HPDE6-E6E7 (cell line): ENCODE measurements at regions not wholly inside any gene's neighbourhood (a gene's known extent, or its start where the extent isn't known, plus 50 kb on each side); places are given as distances from the start of the nearest gene placed in this dataset.
"Not testable (repeated sequence)": the region's sequence is repeated elsewhere in the genome, so short reads cannot be mapped to it uniquely, and the experiment has no call there.

Source experiments
- DNase-seq: peaks from one replicate; pipeline ENCODE4 v3.0.0; 2011; ENCODE audit warnings: missing footprints; ENCODE audit errors: extremely low spot score

DNA sequence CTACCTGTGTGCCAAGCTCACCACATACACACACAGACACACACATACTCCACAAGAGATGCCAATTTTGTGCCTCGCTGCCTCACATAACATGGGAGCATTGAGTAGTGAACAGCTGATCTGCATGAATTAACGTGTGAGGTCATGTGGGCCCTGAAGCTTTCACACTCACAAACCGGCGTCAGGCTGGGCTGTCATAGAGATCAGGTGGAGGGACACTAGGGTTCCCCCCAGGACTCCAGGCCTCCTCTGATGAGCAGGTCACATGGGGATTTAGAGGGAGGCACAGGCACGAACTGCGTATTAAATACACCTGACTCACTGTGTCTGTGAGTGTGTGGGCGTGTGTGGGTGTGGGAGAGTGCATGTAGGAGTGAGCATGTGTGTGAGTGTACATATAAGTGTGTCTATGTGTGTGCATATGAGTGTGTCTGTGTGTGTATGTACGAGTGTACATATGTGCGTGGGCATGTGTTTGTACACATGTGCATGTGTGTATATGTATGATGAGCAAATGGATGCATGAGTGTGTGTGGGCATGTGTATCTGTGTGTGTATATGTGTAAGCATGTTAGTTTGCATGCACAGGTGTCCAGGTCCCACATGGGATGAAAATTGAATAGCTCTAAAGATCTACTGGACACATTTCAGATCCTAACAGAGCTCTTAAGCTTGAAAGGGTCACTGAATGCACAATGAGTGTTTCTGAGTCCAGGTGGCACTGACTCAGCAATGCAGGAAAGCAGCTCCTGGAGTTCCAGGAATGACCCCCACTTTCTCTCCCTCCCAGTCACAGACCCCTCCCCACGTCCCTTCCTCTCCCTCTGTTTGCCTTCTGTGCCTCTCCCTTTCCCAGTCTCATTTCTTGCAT, 336.6 kb downstream of the PREX1 start:
- DNase-seq: no peak

DNA sequence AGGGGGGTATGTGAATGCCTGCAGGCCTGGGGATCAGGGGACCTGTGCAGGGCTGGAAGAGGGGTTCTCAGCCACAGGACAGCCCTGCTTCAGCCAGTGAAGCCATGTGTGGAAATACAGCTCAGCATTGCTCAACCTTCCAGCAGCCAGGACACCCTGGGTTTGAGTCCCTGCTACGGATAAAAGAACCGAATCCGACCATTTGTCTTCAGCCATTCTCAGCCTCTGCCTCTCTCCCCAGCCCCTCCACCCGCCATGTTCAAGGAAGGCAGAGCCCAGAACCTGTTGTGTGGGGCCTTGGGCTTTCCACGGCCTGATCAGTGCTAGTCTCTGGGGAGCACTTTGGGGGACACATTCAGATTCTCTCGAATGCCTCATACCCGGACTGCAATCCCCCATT, 337.5 kb downstream of the PREX1 start:
- DNase-seq: not testable (repeated sequence)

DNA sequence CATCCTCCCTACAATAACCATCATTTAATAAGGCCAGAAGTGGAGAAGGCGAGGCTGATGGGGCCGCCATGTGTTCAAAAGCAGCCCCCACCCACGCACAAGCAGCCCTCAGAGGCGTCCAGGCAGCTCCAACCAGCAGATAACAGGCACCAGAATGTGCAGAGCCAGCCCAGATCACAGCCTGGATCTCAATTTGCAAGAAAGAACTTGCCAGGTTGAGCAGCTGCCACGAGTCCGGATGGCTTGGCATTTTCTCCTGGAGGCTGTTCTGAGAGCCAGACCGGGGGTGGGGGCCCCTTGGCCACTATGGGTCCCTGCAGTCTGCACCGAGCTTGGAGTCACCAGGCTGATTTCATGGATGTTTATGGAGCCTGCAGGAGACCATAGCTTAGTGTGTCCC, 338.1 kb downstream of the PREX1 start:
- no peak for DNase-seq

DNA sequence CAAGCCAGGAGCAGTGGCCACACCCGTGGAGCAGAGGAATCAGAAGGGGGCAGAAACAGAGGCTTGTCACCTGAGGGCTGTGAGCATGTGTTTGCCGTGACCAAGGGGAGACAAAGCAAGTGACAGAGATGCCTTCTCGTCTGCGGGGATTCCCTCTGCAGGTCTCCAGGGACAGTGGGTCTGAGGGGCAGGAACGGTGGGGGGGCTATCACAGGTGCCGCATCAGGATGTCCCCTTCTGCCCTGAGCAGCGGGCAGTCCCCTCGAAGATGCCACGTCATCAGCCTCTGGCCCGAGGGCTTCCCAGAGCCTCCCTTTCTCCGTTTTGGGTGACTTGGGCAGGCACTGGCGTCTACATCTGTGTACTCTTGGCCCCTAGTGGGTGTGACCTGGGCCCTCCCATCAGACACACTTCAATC, 338.7 kb downstream of the PREX1 start:
- DNase-seq: no peak

DNA sequence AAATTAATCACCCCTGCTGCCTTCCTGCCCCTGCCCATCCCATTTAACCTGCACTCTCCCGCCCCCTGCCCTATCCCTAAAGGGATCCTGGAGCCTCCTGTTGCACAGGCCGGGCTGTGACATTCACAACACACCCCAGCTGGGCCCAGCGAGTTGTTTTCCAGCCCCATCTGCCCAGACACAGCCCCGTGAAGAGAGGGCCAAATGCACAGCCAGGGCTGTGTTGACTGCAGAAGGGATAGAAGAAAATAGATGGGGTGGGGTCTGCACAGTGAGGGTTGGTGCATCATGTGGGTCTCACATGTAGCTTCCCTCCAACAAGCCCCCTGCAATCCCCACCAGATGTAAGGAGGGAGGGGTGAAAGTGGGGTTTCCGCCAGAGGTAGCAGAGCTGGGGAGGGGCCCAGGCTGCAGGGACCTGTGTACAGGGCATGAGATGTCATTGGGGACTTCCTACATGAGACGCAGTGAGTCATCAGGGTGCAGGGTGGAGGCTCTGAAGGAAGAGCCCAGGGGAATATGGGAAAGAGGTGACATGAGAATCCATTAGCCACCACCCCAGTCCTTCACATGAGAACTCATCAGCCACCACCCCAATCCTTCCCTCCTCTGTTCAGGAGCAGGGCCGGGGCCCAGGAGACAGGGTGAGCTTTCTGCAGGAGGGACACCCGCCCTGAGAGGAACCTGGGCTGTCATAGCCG, 339.3 kb downstream of the PREX1 start:
- DNase-seq: not testable (repeated sequence)

DNA sequence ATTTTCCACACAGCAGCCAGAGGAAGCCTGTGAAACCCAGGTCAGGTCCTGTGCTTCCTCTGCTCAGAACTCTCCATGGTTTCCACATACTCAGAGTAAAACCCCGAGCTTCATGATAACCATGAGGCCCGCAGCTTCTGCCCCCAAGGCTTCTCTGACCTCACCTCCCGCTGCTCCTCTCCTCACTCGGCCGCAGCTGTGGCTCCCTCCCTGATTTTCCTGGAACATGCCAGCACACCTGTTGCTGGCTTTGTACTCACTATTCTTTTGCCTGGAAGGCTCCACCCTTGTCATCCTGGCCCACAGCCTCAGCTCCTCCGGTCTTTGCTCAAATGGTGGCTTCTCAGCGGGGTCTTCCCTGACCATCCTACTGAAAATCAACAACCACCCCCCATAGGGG, 341.7 kb downstream of the PREX1 start:
- no peak for DNase-seq

DNA sequence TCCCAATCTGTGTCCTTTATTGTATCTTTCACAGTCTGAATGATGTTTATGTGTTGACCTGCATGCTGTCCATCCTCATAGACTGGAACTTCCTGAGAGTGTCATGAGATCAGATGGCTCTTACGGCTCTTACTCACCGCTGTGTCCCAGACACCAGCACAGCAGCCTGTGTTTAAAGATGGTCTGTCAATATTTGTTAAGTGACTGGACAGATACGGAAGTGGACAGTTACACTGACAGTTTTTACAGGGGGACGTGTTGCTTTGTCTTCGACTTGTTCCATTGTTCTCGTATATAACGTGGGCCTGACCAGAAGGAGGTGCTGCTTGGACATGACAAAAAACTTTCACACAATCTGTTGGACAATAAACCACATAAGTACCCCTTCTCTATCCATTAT, 342.6 kb downstream of the PREX1 start:
- not testable (repeated sequence) for DNase-seq

DNA sequence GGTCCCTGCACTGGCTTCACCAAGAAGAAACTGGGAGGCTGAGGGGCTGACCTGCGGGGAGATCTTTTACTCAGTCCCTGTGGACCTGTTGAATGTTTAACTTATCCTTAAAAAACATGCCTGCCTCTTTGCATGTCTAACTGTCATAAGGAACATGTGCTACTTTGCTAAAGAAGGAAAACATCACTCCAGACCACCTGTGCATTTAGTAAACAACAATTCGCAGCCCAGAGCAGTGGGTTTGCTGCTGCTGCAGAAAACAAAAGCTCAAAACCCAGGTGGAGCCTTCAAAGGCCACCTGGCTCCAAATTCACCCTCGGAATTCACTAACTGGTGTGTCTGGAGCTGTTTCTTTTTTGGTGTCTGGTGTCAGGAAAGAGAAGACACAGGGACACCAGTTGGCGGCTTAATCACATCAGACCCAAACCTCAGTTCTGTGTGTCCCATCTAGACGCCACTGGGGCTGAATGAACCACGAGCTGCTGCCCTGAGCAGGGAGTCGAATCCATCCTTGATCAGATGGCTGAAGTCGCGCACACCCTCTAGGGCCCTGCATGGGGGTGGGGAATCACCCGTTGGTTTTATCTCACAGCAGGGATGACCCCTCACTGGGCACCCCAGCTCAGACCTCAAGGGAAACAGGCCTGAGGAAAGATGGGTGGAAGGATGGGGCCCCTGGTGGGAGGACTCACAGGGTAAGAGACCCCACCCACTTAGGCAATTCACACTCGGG, 344.3 kb downstream of the PREX1 start:
- no peak for DNase-seq

DNA sequence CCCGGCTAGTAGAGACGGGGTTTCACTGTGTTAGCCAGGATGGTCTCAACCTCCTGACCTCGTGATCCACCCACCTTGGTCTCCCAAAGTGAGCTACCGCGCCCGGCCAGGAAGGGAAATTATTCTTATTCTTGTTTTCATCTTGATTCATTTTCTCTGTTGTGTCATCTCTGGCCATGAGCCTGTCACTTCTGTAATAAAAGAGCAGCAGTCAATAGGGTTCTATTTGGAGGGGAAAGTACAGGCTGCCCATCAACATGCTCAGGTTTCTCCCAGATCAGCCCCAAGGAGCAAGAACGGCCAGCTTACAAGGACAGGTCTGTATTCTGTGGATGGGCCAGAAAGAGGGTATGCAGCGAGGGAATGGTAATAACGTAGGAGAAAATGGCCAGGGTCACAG, 345.0 kb downstream of the PREX1 start:
- no peak for DNase-seq

DNA sequence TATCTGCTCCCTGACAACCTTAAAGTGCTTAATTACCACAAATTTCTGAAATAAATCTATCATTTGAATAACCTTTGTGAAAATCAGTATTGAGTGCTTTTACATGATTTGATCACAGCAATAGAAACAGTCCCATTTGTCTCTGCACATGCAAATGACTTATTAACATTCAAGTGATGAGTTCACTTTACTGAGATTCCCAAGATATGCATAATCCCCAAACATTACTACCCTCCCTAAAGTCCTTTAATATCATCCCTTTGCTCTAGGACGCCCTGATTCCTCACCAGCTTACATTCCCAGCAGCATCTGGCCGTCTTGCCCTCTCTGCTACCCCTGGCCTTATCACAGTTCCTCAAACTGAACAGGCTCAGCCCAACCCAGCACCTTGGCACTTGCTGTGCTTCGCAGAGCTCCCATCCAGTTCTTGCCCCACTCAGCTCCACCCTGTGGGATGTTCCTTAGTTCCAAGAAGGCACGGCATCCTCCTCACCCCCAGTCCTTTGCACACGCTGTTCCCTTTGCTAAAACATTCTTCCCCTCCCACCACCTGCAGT, 347.5 kb downstream of the PREX1 start:
- DNase-seq: no peak

DNA sequence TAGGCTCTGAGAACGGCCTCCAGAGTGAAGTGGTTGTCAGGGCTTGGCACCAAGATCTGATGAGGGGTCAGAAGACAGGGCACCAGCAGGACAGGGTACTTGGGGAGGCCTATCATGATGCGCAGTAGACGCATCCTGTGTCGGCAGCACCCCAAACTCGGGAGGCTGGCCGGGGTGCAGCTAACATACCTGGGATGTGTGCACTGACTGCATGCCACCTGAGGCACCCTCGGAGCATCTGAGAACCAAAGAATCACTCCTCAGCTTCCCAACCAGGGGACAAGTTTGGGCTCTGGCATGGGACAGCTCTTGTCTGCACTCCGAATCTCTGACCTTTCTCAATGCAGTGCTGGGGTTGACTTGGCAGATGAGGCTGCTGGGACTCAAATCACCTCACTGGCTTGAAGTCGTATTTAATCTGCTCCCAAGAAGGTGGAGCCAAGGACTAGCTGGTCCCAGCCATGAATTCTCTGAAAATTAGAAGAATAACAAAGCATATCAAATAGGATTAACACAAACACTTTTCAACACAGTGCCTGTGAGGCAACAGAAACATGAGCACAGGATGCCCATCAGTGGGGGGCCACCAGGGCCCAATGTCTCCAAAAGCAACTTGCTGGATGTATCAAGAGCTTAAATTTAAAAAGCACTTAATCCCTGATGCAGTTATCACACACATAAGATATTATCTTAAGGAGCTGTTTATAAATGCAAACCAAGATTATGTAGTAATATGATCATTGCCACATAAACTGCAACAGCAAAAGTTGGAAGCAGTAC, 348.8 kb downstream of the PREX1 start:
- no peak for DNase-seq

DNA sequence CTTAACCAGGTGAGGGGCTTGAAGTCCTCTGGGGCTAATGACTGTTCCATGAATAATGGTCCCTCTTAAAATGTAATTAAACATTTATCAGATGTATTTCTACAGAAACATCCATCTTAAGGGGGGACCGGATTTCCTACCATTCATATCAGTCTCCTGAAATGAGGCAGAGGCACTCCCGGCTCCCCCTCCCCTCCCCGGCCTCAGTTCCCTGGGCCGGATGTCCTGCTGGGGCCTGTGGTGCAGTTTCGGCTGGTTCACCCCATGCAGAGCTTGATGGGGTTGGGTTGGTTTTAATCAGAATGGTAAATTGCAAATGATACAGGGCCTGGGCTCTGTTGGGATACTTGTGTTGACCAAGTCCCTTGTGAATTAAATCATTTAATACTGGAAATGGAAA, 349.4 kb downstream of the PREX1 start:
- no peak for DNase-seq

DNA sequence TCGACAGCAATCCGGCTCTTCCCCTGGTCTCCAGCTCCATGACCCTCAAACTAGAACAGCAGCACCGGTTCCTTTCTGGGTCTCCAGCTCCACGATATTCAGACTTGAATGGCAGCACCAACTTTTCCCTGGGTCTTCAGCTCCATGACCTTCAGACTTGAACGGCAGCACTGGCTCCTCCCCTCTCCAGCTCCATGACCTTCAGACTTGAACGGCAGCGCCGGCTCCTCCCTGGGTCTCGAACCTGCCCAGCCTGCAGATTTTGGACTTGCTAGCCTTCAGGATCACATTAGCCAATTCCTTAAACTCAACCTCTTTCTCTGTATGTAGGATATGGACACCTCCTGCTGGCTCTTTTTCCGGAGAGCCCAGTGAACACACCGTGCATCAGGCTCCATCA, 350.9 kb downstream of the PREX1 start:
- no peak for DNase-seq

DNA sequence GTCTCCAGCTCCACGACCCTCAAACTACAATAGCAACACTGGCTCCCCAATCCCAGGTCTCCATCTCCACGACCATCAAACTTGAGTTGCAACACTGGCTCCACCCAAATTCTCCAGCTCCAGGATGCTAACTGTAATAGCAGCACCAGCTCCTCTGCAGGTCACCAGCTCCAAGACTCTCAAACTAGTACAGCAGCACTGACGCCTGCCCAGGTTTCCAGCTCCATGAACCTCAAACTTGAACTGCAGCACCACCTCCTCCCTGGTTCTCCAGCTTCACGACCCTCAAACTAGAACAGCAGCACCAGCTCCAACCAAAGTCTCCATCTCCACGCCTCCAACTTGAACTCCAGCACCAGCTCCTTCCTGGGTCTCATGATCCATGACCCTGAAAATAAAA, 353.8 kb downstream of the PREX1 start:
- DNase-seq: no peak

DNA sequence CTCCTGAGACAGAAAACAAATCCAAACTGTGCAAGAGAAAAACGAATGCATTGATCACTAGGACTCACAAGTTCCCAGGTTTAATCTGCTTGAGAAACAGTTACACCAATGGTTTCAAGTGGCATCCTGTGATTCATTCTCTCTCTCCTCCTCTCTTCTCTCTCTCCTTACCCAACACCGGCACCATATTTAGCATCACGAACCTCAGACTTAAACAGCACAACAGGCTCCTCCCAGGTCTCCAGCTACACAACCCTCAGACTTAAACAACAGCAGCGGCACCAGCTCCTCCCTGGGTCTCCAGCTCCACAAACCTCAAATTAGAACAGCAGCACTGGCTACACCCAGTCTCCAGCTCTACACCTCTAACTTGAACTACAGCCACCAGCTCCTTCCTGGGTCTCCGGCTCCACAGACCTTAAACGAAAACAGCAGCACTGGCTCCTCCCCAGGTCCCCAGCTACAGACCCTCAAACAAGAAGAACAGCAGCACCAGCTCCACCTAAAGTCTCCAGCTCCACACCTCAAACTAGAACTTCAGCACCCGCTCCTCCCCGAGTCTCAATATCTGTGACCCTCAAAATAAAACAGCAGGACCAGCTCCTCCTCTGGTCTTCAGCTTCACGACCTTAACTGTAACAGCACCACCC, 355.9 kb downstream of the PREX1 start:
- no peak for DNase-seq

DNA sequence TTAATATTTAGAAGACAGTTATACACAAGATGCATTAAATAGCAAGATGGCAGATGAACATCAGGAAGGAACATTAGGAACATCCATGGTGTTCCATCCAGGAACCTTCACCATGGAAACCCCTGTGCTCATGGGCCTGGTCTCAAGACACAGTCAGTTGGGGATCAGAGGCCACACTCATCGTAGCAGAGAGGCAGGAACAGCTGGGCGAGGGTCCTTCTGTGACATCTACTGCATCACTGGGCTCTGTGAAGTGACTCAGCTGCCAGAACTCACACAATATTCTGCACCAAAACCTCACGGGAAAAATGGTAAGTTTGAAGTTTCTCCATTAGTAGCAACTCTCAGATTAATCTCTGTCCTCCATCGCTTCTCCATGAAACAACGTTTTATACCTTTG, 356.6 kb downstream of the PREX1 start:
- no peak for DNase-seq

DNA sequence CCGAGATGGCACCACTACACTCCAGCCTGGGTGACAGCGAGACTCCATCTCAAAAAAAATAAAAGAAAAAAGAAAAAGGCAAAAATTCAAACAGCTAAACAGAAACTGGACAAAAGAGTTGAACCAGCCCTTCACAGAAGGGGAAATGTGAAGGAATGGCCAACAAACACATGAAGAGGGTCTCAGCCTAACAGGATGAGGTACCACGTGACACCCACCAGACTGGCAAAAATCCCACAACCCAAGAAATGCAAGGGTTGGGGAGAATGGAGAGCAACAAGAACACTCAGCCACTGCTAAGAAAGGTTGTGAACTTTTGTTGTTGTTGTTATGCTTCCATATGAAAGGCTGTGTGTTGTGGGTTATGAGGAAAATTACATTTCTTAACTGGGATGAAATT, 357.7 kb downstream of the PREX1 start:
- no peak for DNase-seq

DNA sequence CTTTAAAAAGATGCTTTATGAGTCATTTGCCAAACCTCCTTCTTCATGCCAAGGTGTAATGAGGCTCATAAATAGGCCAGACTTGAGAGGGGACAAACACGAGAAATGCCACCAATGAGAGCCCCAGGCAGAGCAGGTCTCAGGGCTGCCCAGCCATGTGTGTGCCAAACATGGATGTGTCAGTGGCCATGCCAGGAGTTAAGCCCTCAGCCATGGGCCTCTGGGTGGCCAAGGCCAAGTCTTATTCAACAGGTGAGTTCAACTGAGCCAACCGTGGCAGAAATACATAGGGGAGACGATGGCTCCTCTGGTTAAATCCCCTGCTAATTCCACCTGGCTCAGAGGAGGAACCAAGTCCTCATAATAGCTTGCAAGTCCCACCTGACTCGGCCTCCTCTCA, 358.8 kb downstream of the PREX1 start:
- DNase-seq: no peak

DNA sequence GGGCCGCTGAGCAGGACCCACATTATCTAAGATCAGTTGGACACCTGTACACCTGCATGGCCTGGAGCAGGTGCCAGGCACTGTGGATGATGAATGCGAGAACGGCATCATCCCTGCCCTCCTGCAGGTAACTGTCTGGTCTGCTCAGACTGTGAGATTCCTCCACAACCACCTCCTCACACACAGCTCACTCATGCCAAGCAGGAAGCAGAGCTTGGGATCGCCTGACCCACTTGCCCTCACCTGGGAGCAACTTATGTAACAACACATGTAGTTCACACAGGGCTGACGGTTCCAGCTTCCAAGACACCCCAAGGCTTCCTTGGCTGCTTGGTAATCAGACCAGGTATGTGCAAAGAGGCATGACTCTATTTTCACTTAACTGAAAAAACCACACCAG, 359.2 kb downstream of the PREX1 start:
- DNase-seq: no peak

DNA sequence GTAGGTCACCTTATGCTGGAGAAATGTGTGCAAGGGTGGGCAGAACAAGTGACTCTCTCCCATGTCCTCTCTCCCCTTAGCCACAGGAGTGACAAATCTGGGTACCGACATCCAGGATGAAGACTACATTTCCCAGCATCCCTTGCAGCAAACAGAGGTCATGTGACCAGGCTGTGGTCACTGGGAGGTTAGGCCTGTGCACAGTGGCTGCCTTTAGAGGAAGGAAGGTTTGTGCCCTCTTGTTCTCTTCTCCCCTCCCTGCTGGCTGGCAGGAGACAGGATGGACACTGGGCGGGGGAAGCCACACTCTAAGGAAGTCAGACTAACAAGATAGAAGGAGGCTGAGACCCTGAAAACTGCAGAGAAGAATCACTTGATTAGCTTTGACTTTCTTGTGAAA, 360.2 kb downstream of the PREX1 start:
- DNase-seq: no peak

DNA sequence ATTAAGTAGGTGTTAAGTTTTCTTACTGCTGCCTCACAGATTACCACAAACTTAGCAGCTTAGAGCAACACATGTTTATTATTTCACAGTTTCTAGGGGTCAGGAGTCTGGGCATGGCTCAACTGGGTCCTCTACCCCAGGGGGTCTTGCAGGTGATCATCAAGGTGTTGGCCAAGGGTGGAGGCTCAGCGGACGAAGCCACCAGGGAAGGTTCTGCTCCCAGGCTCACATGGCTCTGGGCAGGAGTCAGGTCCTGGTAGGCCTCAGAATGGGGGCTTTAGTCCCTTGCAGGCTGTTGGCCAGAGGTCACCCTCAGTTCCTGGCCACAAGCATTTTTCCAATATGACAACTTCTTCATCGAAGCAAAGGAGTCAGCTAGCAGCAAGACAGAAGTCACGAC, 362.5 kb downstream of the PREX1 start:
- no peak for DNase-seq
